Esophagus muscularis mucosa (tissue), 3 donors: ENCODE measurements at regions not wholly inside any gene's neighbourhood (a gene's known extent, or its start where the extent isn't known, plus 50 kb on each side); places are given as distances from the start of the nearest gene placed in this dataset.

ENCODE experiments used
- CTCF ChIP-seq, 3 experiments: fragments of 200-600 bp in 2 of 3; fragments of 450-650 bp in 1 of 3; sonication (generic) in 2 of 3; IDR thresholded peaks; one replicate each; pipeline ENCODE4 v1.5.1; 2017 to 2019; ENCODE audit warnings: antibody characterized with exemption in 3 of 3, mild to moderate bottlenecking in 2 of 3, moderate library complexity in 1 of 3
- POLR2AphosphoS5 ChIP-seq, 2 donors: sonication (generic); formaldehyde crosslinking; IDR thresholded peaks; one replicate each; pipeline ENCODE4 v1.6.1; 2017; ENCODE audit warnings: antibody characterized with exemption in 2 of 2

GRCh38 chr2:142668420-142668819 lies 209.0 kb upstream of the KYNU start:
- TF ChIP-seq CTCF (IDR thresholded peaks at IDR 0.05) (no peak), POLR2AphosphoS5 (IDR thresholded peaks at IDR 0.05) (no peak)
